SU-DHL-6 (cell line): ENCODE measurements at regions not wholly inside any gene's neighbourhood (a gene's known extent, or its start where the extent isn't known, plus 50 kb on each side); places are given as distances from the start of the nearest gene placed in this dataset.

ENCODE experiments used
- H2AFZ ChIP-seq: fragments of 200-600 bp; sonication (generic); 2 replicates; pipeline ENCODE4 v1.6.1; 2014; ENCODE audit warnings: low read depth, mild to moderate bottlenecking, moderate library complexity, mixed read lengths, antibody characterized with exemption, low read length; ENCODE audit not compliant: severe bottlenecking
- H3F3A ChIP-seq: fragments of 200-600 bp; shearing (Covaris generic); 2 replicates; pipeline ENCODE4 v1.6.0; 2016; ENCODE audit warnings: antibody characterized with exemption, mild to moderate bottlenecking; ENCODE audit not compliant: insufficient read depth
- H3K27ac ChIP-seq: fragments of 200-600 bp; sonication (generic); 2 replicates; pipeline ENCODE4 v1.5.1; 2016; ENCODE audit warnings: low read depth, mild to moderate bottlenecking, low read length, moderate library complexity, mixed read lengths
- H3K27me3 ChIP-seq: fragments of 200-600 bp; sonication (generic), shearing (Covaris generic); 2 replicates; pipeline ENCODE4 v1.6.0; 2014; ENCODE audit warnings: mild to moderate bottlenecking, low read length
- H3K36me3 ChIP-seq: fragments of 200-600 bp; sonication (generic); 2 replicates; pipeline ENCODE4 v1.6.1; 2014; ENCODE audit warnings: mild to moderate bottlenecking, low read length, mixed read lengths
- H3K4me2 ChIP-seq: fragments of 300-600, 200-600 bp; shearing (Covaris generic), sonication (generic); 2 replicates; pipeline ENCODE4 v1.6.0; 2014; ENCODE audit warnings: low read length, low read depth, mild to moderate bottlenecking; ENCODE audit not compliant: poor library complexity, severe bottlenecking
- H3K4me3 ChIP-seq: fragments of 200-600 bp; sonication (generic); 2 replicates; pipeline ENCODE4 v1.5.1; 2014; ENCODE audit warnings: antibody characterized with exemption, low read length, mild to moderate bottlenecking, mixed read lengths; ENCODE audit not compliant: insufficient read depth, poor library complexity, severe bottlenecking
- H3K79me2 ChIP-seq: fragments of 200-600 bp; sonication (generic); 2 replicates; pipeline ENCODE4 v1.6.1; 2014; ENCODE audit warnings: mild to moderate bottlenecking, low read length, moderate library complexity; ENCODE audit not compliant: insufficient read depth
- H3K9ac ChIP-seq: fragments of 200-600 bp; sonication (generic); 2 replicates; pipeline ENCODE4 v1.7.0; 2014; ENCODE audit warnings: mild to moderate bottlenecking, low read length
- H3K9me2 ChIP-seq: fragments of 200-600 bp; sonication (generic); replicated peaks from 2 replicates; pipeline ENCODE4 v1.6.1; 2014; ENCODE audit warnings: low read length; ENCODE audit not compliant: insufficient read depth
- H3K9me3 ChIP-seq: fragments of 200-600 bp; sonication (generic); 2 replicates; pipeline ENCODE4 v1.6.1; 2014; ENCODE audit warnings: low read length, mixed read lengths; ENCODE audit not compliant: insufficient read depth
- H4K20me1 ChIP-seq: fragments of 200-600 bp; sonication (generic); 2 replicates; pipeline ENCODE4 v1.6.1; 2014; ENCODE audit warnings: low read depth, mild to moderate bottlenecking, antibody characterized with exemption, low read length, moderate library complexity, mixed read lengths
- EZH2phosphoT487 ChIP-seq: fragments of 200-600 bp; sonication (generic), shearing (Covaris generic); conservative IDR thresholded peaks from 2 replicates; pipeline ENCODE4 v1.6.1; 2018; ENCODE audit warnings: mild to moderate bottlenecking, antibody characterized with exemption, low read length, moderate library complexity, mixed read lengths
- TF ChIP-seq, protein P1 (sequence below): fragments of 200-600 bp; sonication (generic); IDR thresholded peaks from one replicate; pipeline ENCODE4 v1.5.1; 2017; ENCODE audit warnings: antibody characterized with exemption, mild to moderate bottlenecking, low read length, moderate library complexity; ENCODE audit not compliant: insufficient read depth, poor library complexity, severe bottlenecking

DNA sequence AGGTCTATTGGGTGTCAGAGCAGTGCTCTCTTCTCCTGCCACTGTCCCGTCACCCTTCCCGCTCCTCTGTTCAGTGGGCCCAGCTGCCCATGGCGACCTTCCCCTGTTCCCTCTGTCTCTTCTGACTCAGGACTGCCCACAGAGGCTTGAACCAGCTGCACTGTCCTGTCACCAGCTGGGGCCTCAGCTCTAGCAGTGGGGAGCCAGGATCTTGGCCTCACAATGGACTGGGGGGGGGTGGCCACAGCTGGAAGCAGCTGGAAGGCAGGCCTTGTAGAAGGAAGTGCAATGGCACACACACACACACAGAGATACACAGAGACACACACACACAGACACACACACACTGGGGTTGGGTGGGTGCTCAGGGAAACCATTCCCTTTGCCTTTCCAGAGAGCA lies 114.0 kb upstream of the PJA1 start:
- Histone ChIP-seq H3K9ac (no peak overlapping the region), H3K9me2 (no peaks in the 10 kb centered on the region), H3K4me2 (no peak overlapping the region), H3K36me3 (no peaks in the 10 kb centered on the region), H4K20me1 (no peaks in the 10 kb centered on the region), H3K79me2 (no peaks in the 10 kb centered on the region), H3K4me3 (no peak overlapping the region), H3K27me3 (no peaks in the 10 kb centered on the region), H2AFZ (no peak overlapping the region), H3K9me3 (no peaks in the 10 kb centered on the region), H3F3A (no peaks in the 10 kb centered on the region), H3K27ac (no peak overlapping the region)
- TF ChIP-seq, protein P1, sequence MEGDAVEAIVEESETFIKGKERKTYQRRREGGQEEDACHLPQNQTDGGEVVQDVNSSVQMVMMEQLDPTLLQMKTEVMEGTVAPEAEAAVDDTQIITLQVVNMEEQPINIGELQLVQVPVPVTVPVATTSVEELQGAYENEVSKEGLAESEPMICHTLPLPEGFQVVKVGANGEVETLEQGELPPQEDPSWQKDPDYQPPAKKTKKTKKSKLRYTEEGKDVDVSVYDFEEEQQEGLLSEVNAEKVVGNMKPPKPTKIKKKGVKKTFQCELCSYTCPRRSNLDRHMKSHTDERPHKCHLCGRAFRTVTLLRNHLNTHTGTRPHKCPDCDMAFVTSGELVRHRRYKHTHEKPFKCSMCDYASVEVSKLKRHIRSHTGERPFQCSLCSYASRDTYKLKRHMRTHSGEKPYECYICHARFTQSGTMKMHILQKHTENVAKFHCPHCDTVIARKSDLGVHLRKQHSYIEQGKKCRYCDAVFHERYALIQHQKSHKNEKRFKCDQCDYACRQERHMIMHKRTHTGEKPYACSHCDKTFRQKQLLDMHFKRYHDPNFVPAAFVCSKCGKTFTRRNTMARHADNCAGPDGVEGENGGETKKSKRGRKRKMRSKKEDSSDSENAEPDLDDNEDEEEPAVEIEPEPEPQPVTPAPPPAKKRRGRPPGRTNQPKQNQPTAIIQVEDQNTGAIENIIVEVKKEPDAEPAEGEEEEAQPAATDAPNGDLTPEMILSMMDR, result no peak
- no peak for TF ChIP-seq EZH2phosphoT487

DNA sequence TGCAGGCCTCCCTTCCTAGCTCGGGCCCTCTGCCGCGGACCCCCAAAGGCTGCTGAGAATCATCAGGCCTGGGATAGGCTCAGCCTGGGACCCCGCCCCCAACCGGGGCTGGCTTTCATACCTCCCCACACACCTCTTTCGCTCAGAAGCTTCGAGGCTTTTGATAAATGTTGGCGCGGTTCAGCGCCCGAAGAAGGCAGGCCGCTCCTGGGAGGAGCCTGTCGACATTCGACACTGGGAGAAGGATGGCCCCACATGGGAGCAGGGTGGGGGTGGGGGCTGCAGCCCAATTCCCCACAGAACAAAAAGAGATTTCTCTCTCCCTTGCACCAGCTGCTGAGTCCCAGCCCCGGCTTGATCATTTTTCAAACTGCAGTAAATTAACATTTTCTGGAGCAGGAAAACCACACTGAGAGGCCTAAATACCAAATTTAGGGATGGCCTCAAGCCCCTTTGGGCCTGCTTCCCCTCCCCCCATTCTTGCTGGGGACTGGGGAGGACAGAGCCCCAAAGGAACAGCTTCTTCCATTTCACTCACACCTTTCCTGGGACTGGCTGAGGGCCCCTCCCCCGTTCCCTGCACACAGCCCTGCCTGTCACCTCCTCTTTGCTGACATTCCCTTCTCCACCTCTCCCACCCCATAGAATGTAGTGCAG lies 112.9 kb upstream of the PJA1 start:
- Histone ChIP-seq H3K9ac (no peak overlapping the region), H3K27me3 (no peaks in the 10 kb centered on the region), H3F3A (no peaks in the 10 kb centered on the region), H3K27ac (no peak overlapping the region), H3K79me2 (no peaks in the 10 kb centered on the region), H4K20me1 (no peaks in the 10 kb centered on the region), H3K4me3 (no peak overlapping the region), H3K9me2 (no peaks in the 10 kb centered on the region), H2AFZ (no peak overlapping the region), H3K4me2 (no peak overlapping the region), H3K9me3 (no peaks in the 10 kb centered on the region), H3K36me3 (no peaks in the 10 kb centered on the region)
- TF ChIP-seq, protein P1, result no peak
- no peak for TF ChIP-seq EZH2phosphoT487

DNA sequence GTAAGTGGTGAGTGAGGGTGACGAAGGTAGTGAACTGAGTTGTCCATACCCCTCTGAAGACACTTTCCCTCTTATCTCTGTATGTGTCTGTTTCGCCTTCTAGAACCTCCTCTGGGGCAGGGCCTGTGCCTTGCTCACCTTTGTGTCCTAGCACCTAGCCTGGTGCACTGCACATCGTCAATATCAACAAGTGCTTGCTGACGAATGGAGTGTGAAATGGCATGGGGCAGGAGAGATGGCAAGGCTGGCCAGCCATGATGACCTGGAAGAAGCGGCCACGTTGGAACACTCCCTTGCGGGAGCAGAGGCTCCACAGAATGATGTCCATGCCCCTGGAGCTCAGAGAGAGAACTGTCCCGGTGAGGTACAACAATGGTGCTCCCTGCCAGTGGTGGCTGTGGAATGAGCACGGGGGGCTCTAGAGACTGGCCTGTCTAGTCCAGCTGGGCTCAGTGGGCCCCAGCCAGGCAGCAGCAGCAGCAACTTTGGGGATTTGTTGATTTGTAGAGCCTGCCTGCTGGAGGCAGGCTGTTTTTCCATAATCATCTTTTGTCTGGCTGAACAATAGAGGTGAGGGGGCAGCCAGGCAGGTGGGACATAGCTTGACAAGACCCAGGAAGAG lies 112.2 kb upstream of the PJA1 start:
- Histone ChIP-seq H3K27me3 (no peaks in the 10 kb centered on the region), H2AFZ (no peak overlapping the region), H3F3A (no peaks in the 10 kb centered on the region), H3K36me3 (no peaks in the 10 kb centered on the region), H3K4me3 (no peak overlapping the region), H3K9ac (no peak overlapping the region), H3K9me3 (no peaks in the 10 kb centered on the region), H3K9me2 (no peaks in the 10 kb centered on the region), H4K20me1 (no peaks in the 10 kb centered on the region), H3K27ac (no peak overlapping the region), H3K4me2 (no peak overlapping the region), H3K79me2 (no peaks in the 10 kb centered on the region)
- TF ChIP-seq EZH2phosphoT487, result no peak
- TF ChIP-seq, protein P1, result no peak
